HepG2 (cell line): ENCODE measurements at regions not wholly inside any gene's neighbourhood (a gene's known extent, or its start where the extent isn't known, plus 50 kb on each side); places are given as distances from the start of the nearest gene placed in this dataset.

ENCODE experiments used
- CBX2 ChIP-seq, 2 experiments: fragments of 200-600 bp in 1 of 2; sonication (generic); formaldehyde crosslinking in 1 of 2; IDR thresholded peaks; 2 replicates each; pipeline versions ENCODE4 v1.7.0 to v1.8.1; 2018 to 2022; ENCODE audit warnings: low read depth in 2 of 2, low read length in 1 of 2, mild to moderate bottlenecking in 1 of 2, missing genetic modification reagents in 1 of 2
- CERS6 ChIP-seq: sonication (generic); formaldehyde crosslinking; IDR thresholded peaks from 2 replicates; pipeline ENCODE4 v1.5.0; 2020; ENCODE audit warnings: missing genetic modification reagents
- EEA1 ChIP-seq: sonication (generic); formaldehyde crosslinking; IDR thresholded peaks from 2 replicates; pipeline ENCODE4 v1.5.1; 2020; ENCODE audit warnings: mild to moderate bottlenecking, missing genetic modification reagents, borderline replicate concordance
- HMGXB3 ChIP-seq: sonication (generic); formaldehyde crosslinking; IDR thresholded peaks from 2 replicates; pipeline ENCODE4 v1.4.0; 2020; ENCODE audit warnings: missing genetic modification reagents, borderline replicate concordance
- JDP2 ChIP-seq: sonication (generic); formaldehyde crosslinking; IDR thresholded peaks from 2 replicates; pipeline ENCODE4 v1.8.1; 2022; ENCODE audit warnings: missing genetic modification reagents, borderline replicate concordance
- JUN ChIP-seq: sonication (generic); formaldehyde crosslinking; IDR thresholded peaks from 2 replicates; pipeline ENCODE4 v1.4.0; 2020; ENCODE audit warnings: mild to moderate bottlenecking, missing genetic modification reagents
- KLF12 ChIP-seq: sonication (generic); formaldehyde crosslinking; IDR thresholded peaks from 2 replicates; pipeline ENCODE4 v1.4.0; 2020; ENCODE audit warnings: missing genetic modification reagents, borderline replicate concordance
- PCBP2 ChIP-seq: fragments of 200-400 bp; formaldehyde crosslinking; optimal IDR thresholded peaks from 2 replicates; pipeline ENCODE3; 2018; ENCODE audit warnings: low read length, low read depth; ENCODE audit not compliant: poor library complexity, severe bottlenecking
- RFXAP ChIP-seq: sonication (generic); formaldehyde crosslinking; IDR thresholded peaks from 2 replicates; pipeline ENCODE4 v1.4.0; 2020; ENCODE audit warnings: missing genetic modification reagents, borderline replicate concordance
- SCMH1 ChIP-seq: sonication (generic); formaldehyde crosslinking; IDR thresholded peaks from 2 replicates; pipeline ENCODE4 v1.9.0; 2021; ENCODE audit warnings: missing genetic modification reagents, mild to moderate bottlenecking, borderline replicate concordance
- SKIL ChIP-seq: sonication (generic); formaldehyde crosslinking; IDR thresholded peaks from 2 replicates; pipeline ENCODE4 v1.8.0; 2022; ENCODE audit warnings: missing genetic modification reagents, mild to moderate bottlenecking, moderate library complexity, borderline replicate concordance
- SP2 ChIP-seq: sonication (generic); formaldehyde crosslinking; IDR thresholded peaks from 2 replicates; pipeline ENCODE4 v1.5.1; 2020; ENCODE audit warnings: mild to moderate bottlenecking, missing genetic modification reagents
- TCF7L2 ChIP-seq: IDR thresholded peaks from 2 replicates; pipeline ENCODE4 v1.6.1; 2011; ENCODE audit warnings: mild to moderate bottlenecking, low read depth, low read length, moderate library complexity
- XBP1 ChIP-seq: sonication (generic); formaldehyde crosslinking; IDR thresholded peaks from 2 replicates; pipeline ENCODE4 v1.5.0; 2020; ENCODE audit warnings: missing genetic modification reagents
- ZBTB7A ChIP-seq: sonication (generic); formaldehyde crosslinking; IDR thresholded peaks from 2 replicates; pipeline ENCODE4 v1.8.0; 2022; ENCODE audit warnings: mild to moderate bottlenecking, missing genetic modification reagents
- ZNF292 ChIP-seq: sonication (generic); formaldehyde crosslinking; IDR thresholded peaks from 2 replicates; pipeline ENCODE4 v1.8.1; 2022; ENCODE audit warnings: mild to moderate bottlenecking, low read depth, missing genetic modification reagents, borderline replicate concordance
- ZNF484 ChIP-seq: sonication (generic); formaldehyde crosslinking; IDR thresholded peaks from 2 replicates; pipeline ENCODE4 v1.5.1; 2020; ENCODE audit warnings: mild to moderate bottlenecking, low read depth, missing genetic modification reagents, borderline replicate concordance
- ZNF660 ChIP-seq: sonication (generic); formaldehyde crosslinking; IDR thresholded peaks from 2 replicates; pipeline ENCODE4 v1.5.1; 2020; ENCODE audit warnings: mild to moderate bottlenecking, low read depth, missing genetic modification reagents, borderline replicate concordance
- ZXDC ChIP-seq: sonication (generic); formaldehyde crosslinking; IDR thresholded peaks from 2 replicates; pipeline ENCODE4 v1.5.0; 2020; ENCODE audit warnings: mild to moderate bottlenecking, missing genetic modification reagents

GRCh38 chr6:168200571-168201134 lies 118.9 kb downstream of the DACT2 start (continued):
- TF ChIP-seq SCMH1 (CRISPR knock-in tag) (no peak), ZXDC (CRISPR knock-in tag) (no peak), ZNF292 (no peak), ZNF484 (CRISPR knock-in tag) (no peak), SKIL (CRISPR knock-in tag) (no peak; the same call in 1 of the 2 replicates), XBP1 (CRISPR knock-in tag) (no peak), ZNF660 (no peak), PCBP2 (no peak), RFXAP (CRISPR knock-in tag) (0 out of 2 replicates have a peak, but pooled peaks have one; percentile 36), KLF12 (CRISPR knock-in tag) (no peak), JDP2 (CRISPR knock-in tag) (no peak), CERS6 (CRISPR knock-in tag) (no peak), CBX2 (IDR thresholded peaks at IDR 0.05; ENCODE audit: low read depth, low read length) (no peak), CBX2 (CRISPR knock-in tag; IDR thresholded peaks at IDR 0.05; ENCODE audit: low read depth) (no peak), JUN (CRISPR knock-in tag) (peak; percentile 94), TCF7L2 (no peak), EEA1 (CRISPR knock-in tag) (no peak), HMGXB3 (no peak), ZBTB7A (peak; percentile 57; the same call in 1 of the 2 replicates), SP2 (CRISPR knock-in tag) (no peak)
